ENCODE measurements at regions not wholly inside any gene's neighbourhood (a gene's known extent, or its start where the extent isn't known, plus 50 kb on each side); places are given as distances from the start of the nearest gene placed in this dataset.

GRCh38 chr7:116142850-116143249 is 67.5 kb upstream of the TES start:
- H3K4me1 ChIP-seq (ENCODE audit: control insufficient read depth, insufficient read depth, low read length): no peaks in the 10 kb centered on the region
- H3K36me3 ChIP-seq (ENCODE audit: control insufficient read depth, insufficient read depth, low read length): no peaks in the 10 kb centered on the region
- no peaks in the 10 kb centered on the region for H3K9me3 ChIP-seq (replicated peaks; ENCODE audit: control insufficient read depth, low read depth, low read length)
- H3K4me3 ChIP-seq (ENCODE audit: low read length): no peak overlapping the region
- WGBS (ENCODE audit: insufficient coverage): no CpG with 5 or more reads among the region's 6 CpGs
- DNase-seq: no peak
- H3K27ac ChIP-seq (ENCODE audit: low read length): no peak overlapping the region
- no peaks in the 10 kb centered on the region for H3K27me3 ChIP-seq (ENCODE audit: control insufficient read depth, insufficient read depth, low read length)

- Histone ChIP-seq H3K36me3 (ENCODE audit: control insufficient read depth, insufficient read depth, low read length) (no peaks in the 10 kb centered on the region), H3K27me3 (ENCODE audit: control insufficient read depth, insufficient read depth, low read length) (no peaks in the 10 kb centered on the region), H3K9me3 (replicated peaks; ENCODE audit: control insufficient read depth, low read depth, low read length) (no peaks in the 10 kb centered on the region), H3K4me1 (ENCODE audit: control insufficient read depth, insufficient read depth, low read length) (no peaks in the 10 kb centered on the region), H3K27ac (ENCODE audit: low read length) (no peak overlapping the region), H3K4me3 (ENCODE audit: low read length) (no peak overlapping the region)
- DNase-seq: no peak
- no CpG with 5 or more reads among the region's 2 CpGs for WGBS (ENCODE audit: insufficient coverage)
Measured at GRCh38 chr7:116145245-116145852, 65.0 kb upstream of the TES start.

- H3K4me1 ChIP-seq (ENCODE audit: control insufficient read depth, insufficient read depth, low read length): no peaks in the 10 kb centered on the region
- 75% methylated on average over 3 of the region's 3 CpGs for WGBS (ENCODE audit: insufficient coverage)
- no peaks in the 10 kb centered on the region for H3K36me3 ChIP-seq (ENCODE audit: control insufficient read depth, insufficient read depth, low read length)
- no peaks in the 10 kb centered on the region for H3K27me3 ChIP-seq (ENCODE audit: control insufficient read depth, insufficient read depth, low read length)
- DNase-seq: no peak
- H3K4me3 ChIP-seq (ENCODE audit: low read length): no peak overlapping the region
- H3K27ac ChIP-seq (ENCODE audit: low read length): no peak overlapping the region
- H3K9me3 ChIP-seq (replicated peaks; ENCODE audit: control insufficient read depth, low read depth, low read length): no peaks in the 10 kb centered on the region
Measured at GRCh38 chr7:116148108-116148507, 62.2 kb upstream of the TES start.

GRCh38 chr7:116148626-116149025 is 61.7 kb upstream of the TES start:
- H3K4me1 ChIP-seq (ENCODE audit: control insufficient read depth, insufficient read depth, low read length): no peaks in the 10 kb centered on the region
- H3K36me3 ChIP-seq (ENCODE audit: control insufficient read depth, insufficient read depth, low read length): no peaks in the 10 kb centered on the region
- no peaks in the 10 kb centered on the region for H3K9me3 ChIP-seq (replicated peaks; ENCODE audit: control insufficient read depth, low read depth, low read length)
- WGBS (ENCODE audit: insufficient coverage): 94% methylated on average over 6 of the region's 8 CpGs
- no peak for DNase-seq
- H3K4me3 ChIP-seq (ENCODE audit: low read length): no peak overlapping the region
- H3K27ac ChIP-seq (ENCODE audit: low read length): no peak overlapping the region
- H3K27me3 ChIP-seq (ENCODE audit: control insufficient read depth, insufficient read depth, low read length): no peaks in the 10 kb centered on the region

- no CpG with 5 or more reads among the region's 1 CpG for WGBS (ENCODE audit: insufficient coverage)
- no peaks in the 10 kb centered on the region for H3K27me3 ChIP-seq (ENCODE audit: control insufficient read depth, insufficient read depth, low read length)
- DNase-seq: no peak
- H3K9me3 ChIP-seq (replicated peaks; ENCODE audit: control insufficient read depth, low read depth, low read length): no peaks in the 10 kb centered on the region
- no peak overlapping the region for H3K27ac ChIP-seq (ENCODE audit: low read length)
- H3K36me3 ChIP-seq (ENCODE audit: control insufficient read depth, insufficient read depth, low read length): no peaks in the 10 kb centered on the region
- no peak overlapping the region for H3K4me3 ChIP-seq (ENCODE audit: low read length)
- no peaks in the 10 kb centered on the region for H3K4me1 ChIP-seq (ENCODE audit: control insufficient read depth, insufficient read depth, low read length)
Measured at GRCh38 chr7:116150588-116150987, 59.8 kb upstream of the TES start.

GRCh38 chr7:116152276-116152675 is 58.1 kb upstream of the TES start:
- no peak for DNase-seq
- 88% methylated on average over 1 of the region's 2 CpGs for WGBS (ENCODE audit: insufficient coverage)
- Histone ChIP-seq H3K9me3 (replicated peaks; ENCODE audit: control insufficient read depth, low read depth, low read length) (no peaks in the 10 kb centered on the region), H3K27ac (ENCODE audit: low read length) (no peak overlapping the region), H3K4me3 (ENCODE audit: low read length) (no peak overlapping the region), H3K36me3 (ENCODE audit: control insufficient read depth, insufficient read depth, low read length) (no peaks in the 10 kb centered on the region), H3K27me3 (ENCODE audit: control insufficient read depth, insufficient read depth, low read length) (no peaks in the 10 kb centered on the region), H3K4me1 (ENCODE audit: control insufficient read depth, insufficient read depth, low read length) (no peaks in the 10 kb centered on the region)

GRCh38 chr7:116153050-116153449 is 57.3 kb upstream of the TES start:
- 80% methylated on average over 8 of the region's 9 CpGs for WGBS (ENCODE audit: insufficient coverage)
- Histone ChIP-seq H3K4me3 (ENCODE audit: low read length) (no peak overlapping the region), H3K27me3 (ENCODE audit: control insufficient read depth, insufficient read depth, low read length) (no peaks in the 10 kb centered on the region), H3K36me3 (ENCODE audit: control insufficient read depth, insufficient read depth, low read length) (no peaks in the 10 kb centered on the region), H3K9me3 (replicated peaks; ENCODE audit: control insufficient read depth, low read depth, low read length) (no peaks in the 10 kb centered on the region), H3K27ac (ENCODE audit: low read length) (no peak overlapping the region), H3K4me1 (ENCODE audit: control insufficient read depth, insufficient read depth, low read length) (no peaks in the 10 kb centered on the region)
- no peak for DNase-seq

DNA sequence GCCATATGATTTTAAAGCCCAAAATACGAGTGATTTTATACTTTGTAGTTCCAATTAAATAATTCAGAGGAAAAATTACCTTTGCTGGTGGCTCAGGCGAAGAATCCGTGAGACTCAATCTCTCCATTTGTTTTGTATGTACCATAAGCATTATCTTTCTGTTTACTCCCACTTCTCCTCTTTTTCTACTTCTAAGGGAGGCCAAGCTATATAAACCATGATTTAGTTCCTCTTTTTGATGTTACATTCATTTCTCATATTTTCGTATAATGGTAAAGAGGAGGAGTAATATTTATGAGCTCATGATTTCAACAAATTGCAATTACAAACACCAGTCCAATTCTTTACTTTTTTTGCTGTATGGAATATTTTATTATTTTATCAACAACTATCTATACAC is 50.6 kb upstream of the TES start:
- no peaks in the 10 kb centered on the region for H3K27me3 ChIP-seq (ENCODE audit: control insufficient read depth, insufficient read depth, low read length)
- no peak overlapping the region for H3K4me3 ChIP-seq (ENCODE audit: low read length)
- no peaks in the 10 kb centered on the region for H3K9me3 ChIP-seq (replicated peaks; ENCODE audit: control insufficient read depth, low read depth, low read length)
- no peak overlapping the region for H3K27ac ChIP-seq (ENCODE audit: low read length)
- DNase-seq: no peak
- H3K4me1 ChIP-seq (ENCODE audit: control insufficient read depth, insufficient read depth, low read length): no peaks in the 10 kb centered on the region
- no peaks in the 10 kb centered on the region for H3K36me3 ChIP-seq (ENCODE audit: control insufficient read depth, insufficient read depth, low read length)
- no CpG with 5 or more reads among the region's 4 CpGs for WGBS (ENCODE audit: insufficient coverage)

Data from muscle of leg (tissue), 3 donors.